HG03432 (cell line): ENCODE measurements at regions not wholly inside any gene's neighbourhood (a gene's known extent, or its start where the extent isn't known, plus 50 kb on each side); places are given as distances from the start of the nearest gene placed in this dataset.

ENCODE experiments used
- ATAC-seq: cut with Tn5 transposase; IDR thresholded peaks from one replicate; pipeline ENCODE4 v1.9.1; 2021; ENCODE audit warnings: mild to moderate bottlenecking, moderate library complexity; ENCODE audit not compliant: unreplicated experiment

- ATAC-seq = no peak
Measured at GRCh38 chr13:107291875-107292274, 723.9 kb upstream of the ARGLU1 start.

GRCh38 chr13:107289540-107289939 is 721.6 kb upstream of the ARGLU1 start:
- no peak for ATAC-seq

- ATAC-seq = no peak
Measured at GRCh38 chr13:107284173-107284572, 716.2 kb upstream of the ARGLU1 start.

- ATAC-seq = no peak
Measured at GRCh38 chr13:107277911-107278310, 710.0 kb upstream of the ARGLU1 start.

GRCh38 chr13:107276936-107277335 is 709.0 kb upstream of the ARGLU1 start:
- no peak for ATAC-seq

- no peak for ATAC-seq
Measured at GRCh38 chr13:107275945-107276614, 708.1 kb upstream of the ARGLU1 start.

- ATAC-seq = no peak
Measured at GRCh38 chr13:107275312-107275711, 707.4 kb upstream of the ARGLU1 start.

GRCh38 chr13:107271227-107271626 is 703.3 kb upstream of the ARGLU1 start:
- no peak for ATAC-seq

GRCh38 chr13:107266657-107267056 is 698.7 kb upstream of the ARGLU1 start:
- no peak for ATAC-seq

GRCh38 chr13:107258599-107259187 is 690.8 kb upstream of the ARGLU1 start:
- no peak for ATAC-seq

GRCh38 chr13:107254392-107254791 is 686.5 kb upstream of the ARGLU1 start:
- no peak for ATAC-seq

- no peak for ATAC-seq
Measured at GRCh38 chr13:107252428-107252827, 684.5 kb upstream of the ARGLU1 start.

- no peak for ATAC-seq
Measured at GRCh38 chr13:107252021-107252420, 684.1 kb upstream of the ARGLU1 start.

- no peak for ATAC-seq
Measured at GRCh38 chr13:107251341-107251740, 683.4 kb upstream of the ARGLU1 start.

- no peak for ATAC-seq
Measured at GRCh38 chr13:107250628-107251027, 682.7 kb upstream of the ARGLU1 start.

GRCh38 chr13:107244241-107244640 is 676.3 kb upstream of the ARGLU1 start:
- ATAC-seq = no peak

- no peak for ATAC-seq
Measured at GRCh38 chr13:107242138-107242537, 674.2 kb upstream of the ARGLU1 start.

GRCh38 chr13:107241381-107241780 is 673.4 kb upstream of the ARGLU1 start:
- no peak for ATAC-seq

GRCh38 chr13:107239213-107239612 is 671.3 kb upstream of the ARGLU1 start:
- no peak for ATAC-seq

- ATAC-seq = no peak
Measured at GRCh38 chr13:107238262-107238981, 670.5 kb upstream of the ARGLU1 start.

GRCh38 chr13:107234319-107235073 is 666.6 kb upstream of the ARGLU1 start:
- no peak for ATAC-seq
